Esophagus squamous epithelium (tissue), 4 donors: ENCODE measurements at regions not wholly inside any gene's neighbourhood (a gene's known extent, or its start where the extent isn't known, plus 50 kb on each side); places are given as distances from the start of the nearest gene placed in this dataset.

Source experiments
- CTCF ChIP-seq, 6 experiments: fragments of 450-650 bp in 4 of 6; fragments of 200-600 bp in 2 of 6; sonication (generic) in 2 of 6; IDR thresholded peaks; one replicate each; pipeline ENCODE4 v1.5.1; 2016 to 2019; ENCODE audit warnings: antibody characterized with exemption in 6 of 6, mild to moderate bottlenecking in 4 of 6, moderate library complexity in 4 of 6
- POLR2A ChIP-seq, 4 donors: fragments of 450-650 bp; IDR thresholded peaks; one replicate each; pipeline ENCODE4 v1.6.1; 2017; ENCODE audit warnings: antibody characterized with exemption in 4 of 4, mild to moderate bottlenecking in 4 of 4, moderate library complexity in 3 of 4

- TF ChIP-seq CTCF (IDR thresholded peaks at IDR 0.05) (no peak), POLR2A (IDR thresholded peaks at IDR 0.05) (no peak)
Measured at GRCh38 chr5:2902742-2903297, 151.3 kb upstream of the IRX2 start.
